ENCODE measurements at regions not wholly inside any gene's neighbourhood (a gene's known extent, or its start where the extent isn't known, plus 50 kb on each side); places are given as distances from the start of the nearest gene placed in this dataset.

DNA sequence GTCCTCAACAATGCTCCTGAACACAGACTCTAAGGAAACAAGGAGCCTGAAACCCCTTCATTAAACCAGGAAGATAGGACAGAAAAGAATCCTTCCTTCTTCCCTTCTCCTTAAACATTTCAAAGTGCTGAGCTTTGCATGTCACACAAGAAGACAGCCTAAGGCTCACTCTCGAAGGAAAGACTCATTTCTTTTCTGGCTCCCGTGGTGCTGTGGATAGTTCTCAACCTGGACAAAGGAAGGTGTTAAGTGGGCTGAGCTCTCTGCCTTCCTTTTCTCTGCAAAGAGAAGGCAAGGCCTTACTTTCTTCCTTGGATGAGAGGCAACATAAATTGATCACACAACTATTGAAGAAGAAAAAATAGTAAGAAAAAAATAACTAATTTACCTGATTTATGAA, 452.4 kb upstream of the DDI1 start:
- DNase-seq (no peak), ATAC-seq (no peak)
- H3K27ac ChIP-seq: no peak overlapping the region
- TF ChIP-seq, protein P1, sequence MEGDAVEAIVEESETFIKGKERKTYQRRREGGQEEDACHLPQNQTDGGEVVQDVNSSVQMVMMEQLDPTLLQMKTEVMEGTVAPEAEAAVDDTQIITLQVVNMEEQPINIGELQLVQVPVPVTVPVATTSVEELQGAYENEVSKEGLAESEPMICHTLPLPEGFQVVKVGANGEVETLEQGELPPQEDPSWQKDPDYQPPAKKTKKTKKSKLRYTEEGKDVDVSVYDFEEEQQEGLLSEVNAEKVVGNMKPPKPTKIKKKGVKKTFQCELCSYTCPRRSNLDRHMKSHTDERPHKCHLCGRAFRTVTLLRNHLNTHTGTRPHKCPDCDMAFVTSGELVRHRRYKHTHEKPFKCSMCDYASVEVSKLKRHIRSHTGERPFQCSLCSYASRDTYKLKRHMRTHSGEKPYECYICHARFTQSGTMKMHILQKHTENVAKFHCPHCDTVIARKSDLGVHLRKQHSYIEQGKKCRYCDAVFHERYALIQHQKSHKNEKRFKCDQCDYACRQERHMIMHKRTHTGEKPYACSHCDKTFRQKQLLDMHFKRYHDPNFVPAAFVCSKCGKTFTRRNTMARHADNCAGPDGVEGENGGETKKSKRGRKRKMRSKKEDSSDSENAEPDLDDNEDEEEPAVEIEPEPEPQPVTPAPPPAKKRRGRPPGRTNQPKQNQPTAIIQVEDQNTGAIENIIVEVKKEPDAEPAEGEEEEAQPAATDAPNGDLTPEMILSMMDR (IDR thresholded peaks at IDR 0.05): no peak
- H3K27me3 ChIP-seq (ENCODE audit: low read depth): no peaks in the 10 kb centered on the region
- H3K36me3 ChIP-seq: no peaks in the 10 kb centered on the region
- no peaks in the 10 kb centered on the region for H3K4me1 ChIP-seq
- H3K4me3 ChIP-seq: no peak overlapping the region
- intact Hi-C loops (cut with DNase I): no loop called here
- H3K9me3 ChIP-seq: no peaks in the 10 kb centered on the region

DNA sequence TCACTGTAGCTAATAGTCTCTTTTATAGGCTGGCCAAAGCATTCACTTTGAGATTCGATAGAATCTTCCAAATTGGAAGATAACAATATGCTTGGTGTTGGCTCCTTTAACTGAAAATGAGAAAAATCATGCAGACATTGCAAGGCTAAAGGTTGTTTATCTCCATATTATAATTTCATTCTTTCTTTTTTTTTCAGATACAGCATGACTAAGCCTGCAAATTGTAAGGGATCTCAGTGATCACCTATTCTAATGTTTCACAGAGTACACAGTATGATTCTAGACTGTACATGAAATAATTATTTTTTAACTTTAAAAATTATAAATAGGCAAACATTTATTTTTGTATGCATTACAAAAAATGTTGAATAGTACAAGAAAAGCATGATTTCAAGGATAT, 451.7 kb upstream of the DDI1 start:
- Histone ChIP-seq H3K4me1 (no peaks in the 10 kb centered on the region), H3K27ac (no peak overlapping the region), H3K4me3 (no peak overlapping the region), H3K9me3 (no peaks in the 10 kb centered on the region), H3K27me3 (ENCODE audit: low read depth) (no peaks in the 10 kb centered on the region), H3K36me3 (no peaks in the 10 kb centered on the region)
- DNase-seq: no peak
- TF ChIP-seq, protein P1 (IDR thresholded peaks at IDR 0.05): no peak
- intact Hi-C loops (cut with DNase I): no loop called here
- ATAC-seq: no peak

DNA sequence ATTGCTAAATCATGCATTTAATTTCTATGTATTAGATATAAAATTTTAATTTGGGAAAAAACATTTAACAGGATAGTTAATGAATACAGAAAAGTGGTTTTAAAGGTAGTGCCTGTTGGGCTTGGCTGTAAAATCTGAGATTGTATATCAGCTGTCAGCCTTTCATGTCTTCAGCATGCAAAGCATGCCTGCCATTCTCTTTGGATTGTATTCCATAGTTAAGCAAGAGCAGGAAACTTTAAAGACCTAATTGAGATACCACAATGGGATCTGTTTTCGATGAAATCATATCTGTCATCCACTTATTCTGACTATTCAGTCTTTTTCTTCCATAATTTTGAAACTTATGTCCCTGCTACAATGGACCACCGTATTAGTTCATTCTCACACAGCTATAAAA, 451.0 kb upstream of the DDI1 start:
- DNase-seq: no peak
- H3K9me3 ChIP-seq: no peaks in the 10 kb centered on the region
- H3K4me3 ChIP-seq: no peak overlapping the region
- TF ChIP-seq, protein P1 (IDR thresholded peaks at IDR 0.05): no peak
- no peaks in the 10 kb centered on the region for H3K27me3 ChIP-seq (ENCODE audit: low read depth)
- H3K27ac ChIP-seq: no peak overlapping the region
- no peaks in the 10 kb centered on the region for H3K36me3 ChIP-seq
- no peak for ATAC-seq
- H3K4me1 ChIP-seq: no peaks in the 10 kb centered on the region
- intact Hi-C loops (cut with DNase I): no loop called here

DNA sequence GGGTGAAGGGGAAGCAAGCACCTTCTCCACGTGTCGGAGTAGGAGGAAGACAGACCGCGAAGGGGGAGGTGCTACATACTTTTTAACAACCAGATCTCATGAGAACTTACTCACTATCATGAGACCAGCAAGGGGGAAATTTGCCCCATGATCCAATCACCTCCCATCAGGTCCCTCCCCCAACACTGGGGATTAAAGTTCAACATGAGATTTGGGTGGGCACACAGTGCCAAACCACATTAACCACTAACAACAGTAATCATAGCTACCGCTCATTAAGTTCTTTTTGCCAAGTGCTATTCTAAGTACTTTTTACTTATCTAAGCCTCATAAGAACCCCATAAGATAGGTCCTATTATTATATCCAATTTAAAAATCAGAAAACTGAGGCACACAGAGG, 450.5 kb upstream of the DDI1 start:
- ATAC-seq (no peak), DNase-seq (no peak)
- TF ChIP-seq, protein P1 (IDR thresholded peaks at IDR 0.05): no peak
- Histone ChIP-seq H3K9me3 (no peaks in the 10 kb centered on the region), H3K4me1 (no peaks in the 10 kb centered on the region), H3K36me3 (no peaks in the 10 kb centered on the region), H3K27ac (no peak overlapping the region), H3K4me3 (no peak overlapping the region), H3K27me3 (ENCODE audit: low read depth) (no peaks in the 10 kb centered on the region)
- intact Hi-C loops (cut with DNase I): no loop called here

DNA sequence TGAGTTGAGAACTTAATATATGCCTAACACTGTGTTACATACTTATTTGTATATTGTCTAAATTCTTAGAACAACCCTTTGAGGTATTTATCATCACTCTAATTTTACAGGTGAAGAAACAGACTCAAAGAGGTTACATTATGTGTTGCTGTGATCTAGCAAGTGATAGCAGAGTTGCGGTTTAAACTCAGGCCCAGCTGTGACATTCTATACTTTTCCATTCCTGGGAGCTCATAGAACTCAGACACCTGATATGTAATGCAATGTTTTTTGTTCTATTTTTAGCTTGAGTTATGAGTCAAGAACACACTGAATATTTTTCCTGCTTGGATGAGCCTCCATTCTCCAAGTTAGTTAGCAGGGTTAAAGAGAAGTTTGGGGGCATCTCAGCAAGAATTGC, 449.7 kb upstream of the DDI1 start:
- intact Hi-C loops (cut with DNase I): no loop called here
- H3K36me3 ChIP-seq: no peaks in the 10 kb centered on the region
- H3K9me3 ChIP-seq: no peaks in the 10 kb centered on the region
- TF ChIP-seq, protein P1 (IDR thresholded peaks at IDR 0.05): no peak
- DNase-seq (no peak), ATAC-seq (no peak)
- no peak overlapping the region for H3K27ac ChIP-seq
- H3K4me1 ChIP-seq: no peaks in the 10 kb centered on the region
- H3K27me3 ChIP-seq (ENCODE audit: low read depth): no peaks in the 10 kb centered on the region
- H3K4me3 ChIP-seq: no peak overlapping the region
